ENCODE measurements at regions not wholly inside any gene's neighbourhood (a gene's known extent, or its start where the extent isn't known, plus 50 kb on each side); places are given as distances from the start of the nearest gene placed in this dataset.
"Not testable (repeated sequence)": the region's sequence is repeated elsewhere in the genome, so short reads cannot be mapped to it uniquely, and the experiment has no call there.

- no peak for DNase-seq
These were observed 797.4 kb downstream of the C12orf50 start for GRCh38 chr12:87231818-87232217.

GRCh38 chr12:87230441-87230840 lies 798.8 kb downstream of the C12orf50 start:
- no peak for DNase-seq

DNA sequence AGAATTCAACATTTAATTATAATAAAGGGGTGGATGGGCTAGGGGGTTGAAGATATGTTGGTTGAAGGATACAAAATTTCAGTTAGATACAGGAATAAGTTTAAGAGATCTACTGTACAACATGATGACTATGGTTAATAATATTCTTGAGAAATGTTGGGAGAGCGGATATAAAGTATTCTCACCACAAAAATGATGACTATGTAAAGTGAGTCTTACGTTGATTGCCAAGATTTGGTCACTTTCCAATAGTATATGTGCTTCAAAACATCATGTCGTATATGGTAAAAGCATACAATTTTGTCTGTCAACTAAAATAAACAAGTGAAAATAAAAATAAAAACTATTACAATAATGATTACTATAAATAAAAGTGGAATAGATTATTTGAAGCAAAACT lies 802.0 kb downstream of the C12orf50 start:
- no peak for DNase-seq

DNA sequence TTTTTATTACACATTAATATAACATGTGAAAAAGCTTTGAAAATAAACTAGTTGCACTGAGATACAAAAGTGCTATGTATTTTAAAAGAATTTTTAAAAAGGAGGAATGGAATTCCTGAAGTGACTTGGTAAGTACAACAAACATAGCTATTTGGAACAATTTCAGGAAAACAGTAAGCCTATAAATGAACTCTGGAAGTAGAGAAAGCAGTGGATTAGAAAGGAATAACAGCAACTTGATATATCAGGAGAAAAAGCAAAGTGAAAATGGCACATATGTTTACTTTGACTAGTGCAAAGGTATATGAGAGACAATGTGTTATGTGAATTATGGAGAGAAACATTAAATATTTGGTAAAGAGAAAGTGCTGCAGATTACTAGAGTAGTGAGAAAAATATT lies 811.7 kb downstream of the C12orf50 start:
- no peak for DNase-seq

DNA sequence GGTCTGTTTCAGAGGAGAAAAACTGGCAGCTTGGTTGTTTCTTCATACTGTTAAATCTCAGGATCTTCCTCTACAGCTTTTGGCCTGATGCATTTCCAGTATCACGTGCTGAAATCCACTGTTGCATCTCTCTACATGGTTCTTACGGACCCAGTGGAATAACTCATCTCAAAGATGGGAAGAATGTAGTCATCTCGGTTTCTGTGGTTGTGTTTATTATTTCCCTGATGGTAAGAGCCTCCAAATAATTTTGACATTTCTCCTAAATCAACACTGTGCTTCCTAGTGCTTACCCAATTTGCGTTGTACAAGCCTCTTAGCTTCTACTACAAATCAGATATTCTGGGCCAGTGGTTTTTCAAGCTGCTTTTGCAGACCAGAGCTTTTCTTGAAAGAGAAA lies 812.8 kb downstream of the C12orf50 start:
- DNase-seq = no peak

DNA sequence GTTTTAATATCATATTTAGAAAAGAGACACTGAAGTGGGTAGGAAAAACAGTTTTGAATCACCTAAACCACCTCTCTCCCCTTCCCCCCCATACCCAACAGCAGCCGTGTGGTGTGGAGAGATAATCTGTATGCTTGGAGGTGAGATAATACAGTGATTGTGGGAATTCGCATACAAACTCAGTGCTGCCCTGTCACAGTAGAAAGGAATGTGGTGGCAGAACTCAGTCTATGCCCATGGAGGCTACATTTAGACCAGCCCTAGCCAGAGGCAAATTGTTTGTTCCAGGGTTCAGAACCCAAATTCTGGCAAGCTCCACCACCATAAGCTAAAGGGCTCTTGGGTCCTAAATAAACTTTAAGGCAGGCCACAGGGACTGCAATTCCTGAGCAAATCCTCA lies 827.0 kb downstream of the C12orf50 start:
- DNase-seq = no peak

- no peak for DNase-seq
These were observed 827.6 kb downstream of the C12orf50 start for GRCh38 chr12:87201598-87201997.

DNA sequence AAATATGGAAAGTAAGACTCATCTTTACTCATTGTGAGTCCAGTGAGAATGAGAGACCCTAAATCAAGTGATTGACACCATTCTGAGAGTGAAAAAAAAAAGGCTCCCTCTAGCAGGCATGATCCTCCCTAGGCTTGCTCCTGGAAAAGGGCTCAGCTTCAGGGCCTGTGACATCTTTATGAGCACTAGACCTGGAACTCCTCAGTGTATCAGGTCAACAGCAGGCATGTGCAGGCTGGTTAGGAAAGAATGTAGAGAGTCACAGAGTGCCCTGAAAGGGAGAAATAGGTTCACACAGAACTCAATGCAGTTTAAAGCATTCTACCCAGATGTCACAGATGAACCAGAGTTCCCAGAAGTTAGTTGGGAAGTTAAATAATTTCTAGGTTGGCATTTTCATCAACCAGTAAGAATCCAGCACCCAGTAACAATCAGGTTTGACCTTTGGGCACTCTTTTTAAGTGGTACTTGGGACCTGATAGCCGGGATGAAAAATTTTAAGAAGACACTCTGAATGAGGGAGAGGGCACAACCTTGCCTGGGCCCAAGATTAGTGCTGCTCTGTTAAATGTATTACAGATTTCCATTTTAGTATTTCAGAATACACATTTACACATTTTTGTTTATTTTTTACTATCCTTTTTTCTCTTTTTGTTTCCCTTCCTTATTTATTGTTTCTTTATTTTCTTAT lies 828.8 kb downstream of the C12orf50 start:
- no peak for DNase-seq

DNA sequence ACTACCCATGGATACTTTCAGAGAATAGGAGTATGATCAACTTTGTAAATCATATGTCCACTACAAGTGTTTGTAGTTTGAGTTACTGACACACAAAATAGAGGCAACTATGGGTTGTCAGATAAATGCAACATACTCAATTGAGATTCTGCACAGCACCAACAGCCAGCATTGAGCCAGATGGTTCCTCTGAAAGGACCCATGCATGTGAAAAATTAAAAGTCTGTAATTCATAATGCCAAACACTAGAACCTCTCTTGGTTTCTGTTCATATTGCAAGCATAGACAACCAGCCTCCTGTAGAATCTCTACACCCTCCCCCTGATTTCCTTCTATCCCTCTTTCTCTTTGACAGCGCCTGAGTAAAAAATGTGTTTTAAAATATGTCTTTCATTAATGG lies 831.0 kb downstream of the C12orf50 start:
- no peak for DNase-seq

- DNase-seq = no peak
These were observed 832.9 kb downstream of the C12orf50 start for GRCh38 chr12:87196321-87196720.

DNA sequence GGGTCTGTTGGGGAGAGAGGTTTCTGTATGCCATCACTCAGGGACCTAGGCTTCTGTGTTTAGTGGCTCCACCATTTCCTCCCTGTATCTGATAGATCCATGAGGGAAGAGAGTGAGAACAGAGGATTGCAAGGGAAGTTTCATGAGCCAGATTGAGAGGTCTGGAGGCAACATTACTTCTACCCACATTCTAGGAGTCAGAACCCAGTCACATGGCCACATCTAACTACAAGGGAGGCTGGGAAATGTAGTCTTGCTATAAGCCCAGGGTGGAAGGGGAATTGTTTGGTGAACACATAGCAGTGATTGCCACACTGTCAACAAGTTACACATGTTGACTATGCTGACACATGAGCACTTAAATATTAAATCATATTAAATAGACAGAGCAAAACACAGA lies 834.8 kb downstream of the C12orf50 start:
- DNase-seq = not testable (repeated sequence)

GRCh38 chr12:87185367-87185766 lies 843.8 kb downstream of the C12orf50 start:
- DNase-seq = no peak

DNA sequence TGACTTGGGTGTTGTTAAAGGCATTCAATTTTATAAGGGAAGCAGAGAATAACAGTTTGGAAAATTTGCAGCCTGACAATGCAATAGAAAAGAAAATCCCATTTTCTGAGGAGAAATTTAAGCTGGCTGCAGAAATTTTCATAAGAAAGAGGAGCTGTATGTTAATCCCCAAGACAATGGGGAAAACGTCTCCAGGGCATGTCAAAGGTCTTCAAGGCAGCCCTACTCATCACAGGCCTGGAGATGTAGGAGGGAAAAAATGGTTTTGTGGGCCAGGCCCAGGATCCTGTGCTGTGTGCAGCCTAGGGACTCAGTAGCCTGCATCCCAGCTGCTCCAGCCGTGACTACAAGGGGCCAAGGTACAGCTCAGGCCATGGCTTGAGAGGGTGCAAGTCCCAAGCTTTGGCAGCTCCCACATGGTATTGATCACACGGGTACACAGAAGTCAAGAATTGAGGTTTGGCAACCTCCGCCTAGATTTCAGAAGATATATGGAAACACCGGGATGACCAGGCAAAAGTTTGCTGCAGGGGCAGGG lies 846.4 kb downstream of the C12orf50 start:
- DNase-seq = no peak

DNA sequence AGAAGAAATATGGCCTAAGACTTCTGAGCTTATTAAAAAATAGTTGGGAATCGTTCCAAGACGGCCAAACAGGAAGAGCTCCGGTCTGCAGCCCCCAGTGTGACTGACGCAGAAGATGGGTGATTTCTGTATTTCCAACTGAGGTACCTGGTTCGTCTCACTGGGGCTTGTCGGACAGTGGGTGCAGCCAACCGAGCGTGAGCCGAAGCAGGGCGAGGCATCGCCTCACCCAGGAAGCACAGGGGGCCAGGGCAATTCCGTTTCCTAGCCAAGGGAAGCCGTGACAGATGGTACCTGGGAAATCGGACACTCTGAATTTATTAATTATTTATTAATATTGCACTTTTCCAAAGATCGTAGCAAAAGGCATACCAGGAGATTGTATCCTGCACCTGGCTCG lies 857.8 kb downstream of the C12orf50 start:
- DNase-seq = no peak

GRCh38 chr12:87169010-87169409 lies 860.2 kb downstream of the C12orf50 start:
- no peak for DNase-seq

DNA sequence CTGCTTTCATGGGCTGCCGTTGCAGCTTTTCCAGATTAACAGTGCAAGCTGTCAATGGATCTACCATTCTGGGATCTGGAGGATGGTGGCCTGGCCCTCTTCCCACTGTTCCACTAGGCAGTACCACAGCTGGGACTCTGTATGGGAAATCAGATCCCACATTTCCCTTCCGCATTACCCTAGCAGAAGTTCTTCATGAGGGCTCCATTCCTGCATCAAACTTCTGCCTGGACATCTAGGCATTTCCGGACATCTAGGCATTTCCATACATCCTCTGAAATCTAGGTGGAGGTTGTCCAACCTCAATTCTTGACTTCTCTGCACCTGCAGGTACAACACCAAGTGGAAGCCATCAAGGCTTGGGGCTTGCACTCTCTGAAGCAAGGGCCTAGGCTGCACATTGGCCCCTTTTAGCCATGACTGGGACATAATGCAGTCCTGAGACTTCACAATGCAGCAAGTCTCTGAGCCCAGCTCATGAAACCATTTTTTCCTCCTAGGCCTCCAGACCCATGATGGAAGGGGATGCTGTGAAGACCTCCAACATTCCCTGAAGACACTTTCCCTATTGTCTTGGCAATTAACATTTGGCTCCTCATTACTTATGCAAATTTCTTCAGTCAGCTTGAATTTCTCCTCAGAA lies 863.3 kb downstream of the C12orf50 start:
- no peak for DNase-seq

GRCh38 chr12:87163122-87163521 lies 866.1 kb downstream of the C12orf50 start:
- DNase-seq = no peak

- DNase-seq = no peak
These were observed 868.2 kb downstream of the C12orf50 start for GRCh38 chr12:87160848-87161601.

DNA sequence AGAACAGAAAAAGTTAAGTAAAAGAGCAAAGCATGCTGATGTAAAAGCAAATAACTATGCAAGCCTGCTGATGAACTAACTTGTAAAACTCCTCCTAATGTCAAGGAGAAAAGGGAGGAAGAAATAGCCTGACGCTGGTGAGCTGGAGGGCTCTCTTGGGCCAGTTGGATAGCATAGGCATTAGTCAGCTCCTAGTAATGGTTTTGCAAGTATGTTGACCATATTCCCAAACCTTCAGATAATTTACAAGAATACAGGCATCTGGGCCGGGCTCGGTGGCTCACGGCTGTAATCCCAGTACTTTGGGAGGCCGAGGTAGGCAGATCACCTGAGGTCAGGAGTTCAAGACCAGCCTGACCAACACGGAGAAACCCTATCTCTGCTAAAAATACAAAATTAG lies 871.4 kb downstream of the C12orf50 start:
- no peak for DNase-seq

GRCh38 chr12:87155621-87156020 lies 873.6 kb downstream of the C12orf50 start:
- DNase-seq = no peak

DNA sequence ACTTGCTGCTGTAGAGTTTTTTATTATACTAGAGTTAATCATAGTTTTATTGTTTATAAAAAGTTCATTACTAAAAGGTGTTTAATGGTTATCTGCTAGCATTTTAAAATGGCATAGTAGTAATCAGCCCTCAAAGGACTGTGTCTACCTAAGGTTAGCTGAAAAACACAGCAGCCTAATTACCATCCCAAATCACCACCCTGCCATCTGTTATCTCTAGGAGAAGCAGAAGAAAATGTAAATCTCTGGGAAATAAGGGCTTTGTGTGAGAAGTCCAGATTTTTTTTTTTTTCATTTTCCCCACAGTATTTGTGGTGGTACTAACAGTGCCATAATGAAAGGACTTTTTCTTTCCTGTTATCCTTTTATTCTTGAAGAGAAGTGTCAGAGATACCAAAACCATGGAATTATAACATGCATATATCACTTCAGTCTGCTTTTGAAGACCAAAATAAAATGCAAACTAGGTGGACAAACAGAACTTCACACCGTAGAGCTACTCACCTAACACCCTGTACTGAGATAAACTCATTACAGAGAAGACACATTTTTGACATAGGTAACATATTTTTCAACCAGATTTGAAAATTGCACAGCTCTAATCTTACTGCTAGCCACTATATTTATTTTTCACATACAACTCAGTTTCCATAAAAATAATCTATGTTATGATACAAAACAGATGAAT lies 876.2 kb downstream of the C12orf50 start:
- no peak for DNase-seq

- DNase-seq = no peak
These were observed 877.1 kb downstream of the C12orf50 start for GRCh38 chr12:87152075-87152474.

GRCh38 chr12:87150969-87151662 lies 878.1 kb downstream of the C12orf50 start:
- no peak for DNase-seq
